A673 (cell line): ENCODE measurements at regions not wholly inside any gene's neighbourhood (a gene's known extent, or its start where the extent isn't known, plus 50 kb on each side); places are given as distances from the start of the nearest gene placed in this dataset.

Source experiments
- EZH2 ChIP-seq: fragments of 200-600 bp; sonication (generic); IDR thresholded peaks from 2 replicates; pipeline ENCODE4 v1.6.1; 2017; ENCODE audit warnings: borderline replicate concordance, low read depth, mild to moderate bottlenecking, mixed read lengths, antibody characterized with exemption, low read length; ENCODE audit not compliant: poor library complexity, severe bottlenecking
- TF ChIP-seq, protein P1 (sequence below): fragments of 300-800, 200-600 bp; sonication (generic); conservative IDR thresholded peaks from 2 replicates; pipeline ENCODE4 v1.5.1; 2017; ENCODE audit warnings: low read depth, mild to moderate bottlenecking, antibody characterized with exemption, low read length, moderate library complexity, mixed read lengths

GRCh38 chr5:159616952-159617351 is 286.7 kb upstream of the IL12B start:
- TF ChIP-seq, protein P1, sequence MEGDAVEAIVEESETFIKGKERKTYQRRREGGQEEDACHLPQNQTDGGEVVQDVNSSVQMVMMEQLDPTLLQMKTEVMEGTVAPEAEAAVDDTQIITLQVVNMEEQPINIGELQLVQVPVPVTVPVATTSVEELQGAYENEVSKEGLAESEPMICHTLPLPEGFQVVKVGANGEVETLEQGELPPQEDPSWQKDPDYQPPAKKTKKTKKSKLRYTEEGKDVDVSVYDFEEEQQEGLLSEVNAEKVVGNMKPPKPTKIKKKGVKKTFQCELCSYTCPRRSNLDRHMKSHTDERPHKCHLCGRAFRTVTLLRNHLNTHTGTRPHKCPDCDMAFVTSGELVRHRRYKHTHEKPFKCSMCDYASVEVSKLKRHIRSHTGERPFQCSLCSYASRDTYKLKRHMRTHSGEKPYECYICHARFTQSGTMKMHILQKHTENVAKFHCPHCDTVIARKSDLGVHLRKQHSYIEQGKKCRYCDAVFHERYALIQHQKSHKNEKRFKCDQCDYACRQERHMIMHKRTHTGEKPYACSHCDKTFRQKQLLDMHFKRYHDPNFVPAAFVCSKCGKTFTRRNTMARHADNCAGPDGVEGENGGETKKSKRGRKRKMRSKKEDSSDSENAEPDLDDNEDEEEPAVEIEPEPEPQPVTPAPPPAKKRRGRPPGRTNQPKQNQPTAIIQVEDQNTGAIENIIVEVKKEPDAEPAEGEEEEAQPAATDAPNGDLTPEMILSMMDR, result no peak
- TF ChIP-seq EZH2, result no peak
